Tibial nerve (tissue), 4 donors: ENCODE measurements at regions not wholly inside any gene's neighbourhood (a gene's known extent, or its start where the extent isn't known, plus 50 kb on each side); places are given as distances from the start of the nearest gene placed in this dataset.

Experiments
- DNase-seq, 2 donors: peaks; one replicate each; pipeline ENCODE4 v3.0.0-alpha.2; 2019; ENCODE audit warnings: low spot score in 2 of 2
- H3K27ac ChIP-seq, 4 donors: fragments of 200-600 bp; sonication (generic) in 3 of 4; one replicate each; pipeline ENCODE4 v1.5.1; 2017 to 2019; ENCODE audit warnings: mild to moderate bottlenecking in 1 of 4
- H3K27me3 ChIP-seq, 2 donors: fragments of 200-600 bp; sonication (generic) in 1 of 2; one replicate each; pipeline versions ENCODE4 v1.5.1 to v1.6.0; 2017 to 2019
- H3K36me3 ChIP-seq, 3 donors: fragments of 200-600 bp; sonication (generic); one replicate each; pipeline ENCODE4 v1.5.1; 2018 to 2019
- H3K4me1 ChIP-seq, 4 donors: fragments of 200-600 bp; sonication (generic) in 3 of 4; one replicate each; pipeline ENCODE4 v1.5.1; 2017 to 2019
- H3K4me3 ChIP-seq, 4 donors: fragments of 200-600 bp; sonication (generic) in 3 of 4; one replicate each; pipeline ENCODE4 v1.5.1; 2017 to 2019; ENCODE audit warnings: mild to moderate bottlenecking in 1 of 4, moderate library complexity in 1 of 4
- H3K9me3 ChIP-seq, 4 donors: fragments of 200-600 bp; sonication (generic) in 3 of 4; one replicate each; pipeline ENCODE4 v1.5.1; 2017 to 2019
- CTCF ChIP-seq, 5 experiments: fragments of 200-600 bp in 3 of 5; fragments of 450-650 bp in 2 of 5; sonication (generic) in 3 of 5; IDR thresholded peaks; one replicate each; pipeline ENCODE4 v1.5.1; 2016 to 2019; ENCODE audit warnings: antibody characterized with exemption in 5 of 5, mild to moderate bottlenecking in 3 of 5, moderate library complexity in 2 of 5
- EP300 ChIP-seq, 2 donors: sonication (generic); formaldehyde crosslinking; IDR thresholded peaks; one replicate each; pipeline ENCODE4 v1.6.1; 2017; ENCODE audit warnings: antibody characterized with exemption in 2 of 2, mild to moderate bottlenecking in 1 of 2
- POLR2A ChIP-seq, 2 donors: fragments of 450-650 bp; IDR thresholded peaks; one replicate each; pipeline ENCODE4 v1.6.1; 2017; ENCODE audit warnings: antibody characterized with exemption in 2 of 2, mild to moderate bottlenecking in 2 of 2, moderate library complexity in 2 of 2
- WGBS, 2 donors: methylation state at CpG; one replicate each; pipeline ENCODE4 v1.1.5; 2018; 5-methylcytosine and 5-hydroxymethylcytosine counted together

- Histone ChIP-seq H3K27ac (no peak overlapping the region), H3K4me3 (no peak overlapping the region), H3K9me3 (no peaks in the 10 kb centered on the region), H3K4me1 (peaks cover 0 to 26% (median 3%) of the 10 kb centered on the region in 4 donors), H3K27me3 (peaks cover 0 to 4% of the 10 kb centered on the region in 2 donors), H3K36me3 (no peaks in the 10 kb centered on the region)
- TF ChIP-seq POLR2A (IDR thresholded peaks at IDR 0.05) (no peak), EP300 (IDR thresholded peaks at IDR 0.05) (peak in 1 of 2 donors; percentile 33)
- DNase-seq = peak in 1 of 2 donors; percentile 53
- WGBS, 2 donors = 51 to 59% methylated on average over 12 of the region's 12 CpGs
These were observed 156.0 kb upstream of the DIO3 start for GRCh38 chr14:101405171-101405883.

GRCh38 chr14:101406921-101407320, 154.4 kb upstream of the DIO3 start:
- TF ChIP-seq CTCF (IDR thresholded peaks at IDR 0.05) = no peak
- TF ChIP-seq POLR2A (IDR thresholded peaks at IDR 0.05) = no peak
- TF ChIP-seq EP300 (IDR thresholded peaks at IDR 0.05) = no peak
- WGBS, 2 donors = 91% methylated on average over 7 of the region's 7 CpGs
- Histone ChIP-seq H3K4me3 (no peak overlapping the region), H3K36me3 (no peaks in the 10 kb centered on the region), H3K9me3 (no peaks in the 10 kb centered on the region), H3K4me1 (peaks cover 0 to 15% (median 3%) of the 10 kb centered on the region in 4 donors), H3K27me3 (peaks cover 0 to 4% of the 10 kb centered on the region in 2 donors), H3K27ac (no peak overlapping the region)
- no peak for DNase-seq

DNA sequence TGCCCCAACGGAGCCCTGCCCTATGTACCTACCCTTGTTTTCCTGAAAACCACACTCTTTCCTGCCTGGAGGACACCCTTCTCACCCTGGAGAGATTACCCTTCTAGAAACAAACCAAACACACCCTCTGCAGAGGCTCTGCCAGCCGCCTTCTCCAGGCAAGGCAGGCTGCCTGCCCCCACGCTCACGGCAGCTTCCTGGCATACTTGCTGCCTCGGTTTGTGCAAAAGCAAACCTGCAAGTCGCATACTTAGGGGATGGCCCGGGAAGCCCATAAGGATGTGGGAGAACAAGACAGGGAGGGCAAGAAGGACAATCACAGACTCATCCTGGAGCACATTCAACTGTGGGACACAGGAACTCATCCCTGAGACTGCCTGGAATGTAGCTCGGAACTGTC, 154.0 kb upstream of the DIO3 start:
- no peaks in the 10 kb centered on the region for H3K36me3 ChIP-seq
- H3K4me3 ChIP-seq = no peak overlapping the region
- peaks cover 0 to 4% of the 10 kb centered on the region in 2 donors for H3K27me3 ChIP-seq
- WGBS, 2 donors = 83 to 84% methylated on average over 8 of the region's 8 CpGs
- H3K9me3 ChIP-seq = no peaks in the 10 kb centered on the region
- H3K27ac ChIP-seq = peak overlapping the region in 2 of 4 donors; percentile 71 to 72
- TF ChIP-seq CTCF (IDR thresholded peaks at IDR 0.05) (no peak), EP300 (IDR thresholded peaks at IDR 0.05) (no peak), POLR2A (IDR thresholded peaks at IDR 0.05) (no peak)
- no peak for DNase-seq
- peaks cover 0 to 15% (median 3%) of the 10 kb centered on the region in 4 donors for H3K4me1 ChIP-seq

GRCh38 chr14:101408077-101408831, 153.0 kb upstream of the DIO3 start:
- no peaks in the 10 kb centered on the region for H3K9me3 ChIP-seq
- H3K4me3 ChIP-seq = no peak overlapping the region
- peak overlapping the region in 3 of 4 donors; percentile 56 to 72 (median 71) for H3K27ac ChIP-seq
- TF ChIP-seq EP300 (IDR thresholded peaks at IDR 0.05) = peak in 1 of 2 donors; percentile 55
- TF ChIP-seq CTCF (IDR thresholded peaks at IDR 0.05) = no peak
- TF ChIP-seq POLR2A (IDR thresholded peaks at IDR 0.05) = no peak
- 69 to 72% methylated on average over 20 of the region's 20 CpGs for WGBS, 2 donors
- H3K4me1 ChIP-seq = peaks cover 0 to 15% (median 3%) of the 10 kb centered on the region in 4 donors
- DNase-seq = peak in 1 of 2 donors; percentile 21
- H3K36me3 ChIP-seq = no peaks in the 10 kb centered on the region
- H3K27me3 ChIP-seq = peaks cover 0 to 4% of the 10 kb centered on the region in 2 donors

GRCh38 chr14:101409006-101409543, 152.2 kb upstream of the DIO3 start:
- Histone ChIP-seq H3K27me3 (peaks cover 0 to 4% of the 10 kb centered on the region in 2 donors), H3K9me3 (no peaks in the 10 kb centered on the region), H3K36me3 (no peaks in the 10 kb centered on the region), H3K4me1 (peaks cover 0 to 15% (median 3%) of the 10 kb centered on the region in 4 donors), H3K4me3 (no peak overlapping the region), H3K27ac (peak overlapping the region in 2 of 4 donors; percentile 3 to 56)
- DNase-seq = no peak
- 82 to 89% methylated on average over 19 of the region's 19 CpGs for WGBS, 2 donors
- TF ChIP-seq CTCF (IDR thresholded peaks at IDR 0.05) = no peak
